NCI-H1417 (cell line): ENCODE measurements at regions not wholly inside any gene's neighbourhood (a gene's known extent, or its start where the extent isn't known, plus 50 kb on each side); places are given as distances from the start of the nearest gene placed in this dataset.

Source experiments
- DNase-seq, 3 experiments: peaks; one replicate each; lab custom pipeline; 2025; lab: John Stamatoyannopoulos, UW

DNA sequence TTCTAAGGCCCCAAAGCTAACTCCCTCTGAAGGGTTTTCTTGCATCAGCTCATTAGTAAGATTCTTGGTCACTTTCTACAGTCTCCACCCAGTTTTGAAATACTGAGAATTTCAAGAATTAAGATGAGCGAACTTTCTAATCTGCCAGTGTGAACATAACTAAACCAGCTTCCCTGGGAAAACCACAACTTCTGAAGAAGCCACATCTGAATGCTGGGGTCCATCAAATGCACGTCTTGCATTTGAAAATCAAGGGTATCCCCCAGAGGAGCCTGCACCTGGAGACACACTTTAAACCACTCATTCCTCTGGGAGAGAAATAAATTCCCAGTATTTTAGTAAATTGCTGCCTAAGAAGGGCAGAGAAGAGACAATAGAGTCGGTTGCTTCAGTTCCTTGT is 292.1 kb upstream of the CDH4 start:
- no peak for DNase-seq

DNA sequence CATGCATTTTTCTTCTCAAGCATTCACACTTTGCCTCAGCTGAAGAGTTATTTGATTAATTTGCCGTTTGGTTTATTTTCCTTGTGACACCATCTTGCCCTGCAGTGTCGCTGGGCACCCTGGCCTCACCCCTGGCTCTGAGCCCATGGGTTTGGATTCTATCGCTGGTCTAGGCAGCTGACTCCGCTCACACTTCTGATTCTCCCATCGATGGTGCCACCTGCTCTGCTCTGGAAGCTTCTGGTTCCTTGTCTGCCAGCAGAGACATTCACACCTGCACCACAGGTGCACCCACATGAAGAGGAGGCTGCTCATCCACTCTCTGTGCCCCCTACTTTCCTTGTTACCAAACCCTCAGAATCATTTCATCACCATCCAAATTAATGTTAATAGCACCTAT is 291.6 kb upstream of the CDH4 start:
- no peak for DNase-seq

GRCh38 chr20:60961551-60961950 is 290.5 kb upstream of the CDH4 start:
- DNase-seq: no peak

DNA sequence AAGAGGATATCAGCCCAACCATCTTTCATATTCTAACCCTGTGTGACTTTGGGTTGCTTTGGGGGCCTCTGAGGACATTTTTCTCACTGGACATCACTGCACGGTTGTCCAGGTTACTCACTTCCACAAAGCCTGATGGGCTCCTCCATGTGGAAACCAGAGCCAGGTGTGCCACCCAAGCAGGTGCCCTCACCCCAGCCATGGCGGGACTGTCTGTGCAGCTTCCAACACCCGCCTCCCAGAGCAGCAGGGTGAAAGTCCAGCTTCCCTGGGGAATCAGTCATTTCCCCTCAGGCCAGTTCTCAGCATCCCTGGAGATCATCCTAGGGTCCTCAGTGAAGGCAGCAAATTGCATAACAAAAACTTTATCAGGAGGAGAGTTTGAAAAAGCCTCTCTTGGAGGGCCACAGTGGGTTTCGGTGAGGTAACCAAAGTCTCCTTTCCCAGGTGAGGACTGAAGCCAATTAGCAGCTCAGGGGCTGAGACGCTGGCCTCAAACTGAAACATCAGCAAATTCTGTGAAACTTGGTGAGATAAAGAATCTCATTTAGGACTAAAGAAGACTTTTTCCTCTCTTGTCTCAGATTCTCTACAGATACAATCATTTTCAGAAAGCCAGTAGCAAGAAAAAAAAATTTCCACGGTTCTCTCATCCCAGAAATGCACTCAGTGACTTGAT is 289.6 kb upstream of the CDH4 start:
- DNase-seq: peak in 1 of 3 experiments; percentile 16

GRCh38 chr20:60963146-60963545 is 288.9 kb upstream of the CDH4 start:
- no peak for DNase-seq

DNA sequence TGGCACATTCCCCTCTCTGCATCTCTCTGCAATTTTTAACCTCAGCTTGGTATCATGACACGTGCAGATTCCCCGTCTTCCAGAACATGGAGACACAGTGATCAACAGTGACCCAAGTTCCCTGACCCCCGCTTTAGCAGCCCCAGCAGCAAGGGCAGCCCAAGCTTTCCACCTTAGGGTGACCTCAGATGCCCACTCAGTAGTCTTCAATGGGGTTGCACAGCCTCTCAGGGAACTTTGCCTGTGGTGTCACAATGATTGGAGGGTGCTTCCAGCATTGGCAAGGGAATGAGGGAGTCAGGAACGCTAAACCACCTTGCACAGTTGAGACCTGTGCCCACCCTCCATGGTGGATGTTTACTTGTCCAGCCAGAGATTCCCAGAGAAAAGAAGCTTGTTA is 287.1 kb upstream of the CDH4 start:
- DNase-seq: no peak

- DNase-seq: no peak
Observed at GRCh38 chr20:60966031-60966430, 286.0 kb upstream of the CDH4 start.

- DNase-seq: no peak
Observed at GRCh38 chr20:60966766-60967165, 285.3 kb upstream of the CDH4 start.

- DNase-seq: no peak
Observed at GRCh38 chr20:60967431-60968316, 284.4 kb upstream of the CDH4 start.

DNA sequence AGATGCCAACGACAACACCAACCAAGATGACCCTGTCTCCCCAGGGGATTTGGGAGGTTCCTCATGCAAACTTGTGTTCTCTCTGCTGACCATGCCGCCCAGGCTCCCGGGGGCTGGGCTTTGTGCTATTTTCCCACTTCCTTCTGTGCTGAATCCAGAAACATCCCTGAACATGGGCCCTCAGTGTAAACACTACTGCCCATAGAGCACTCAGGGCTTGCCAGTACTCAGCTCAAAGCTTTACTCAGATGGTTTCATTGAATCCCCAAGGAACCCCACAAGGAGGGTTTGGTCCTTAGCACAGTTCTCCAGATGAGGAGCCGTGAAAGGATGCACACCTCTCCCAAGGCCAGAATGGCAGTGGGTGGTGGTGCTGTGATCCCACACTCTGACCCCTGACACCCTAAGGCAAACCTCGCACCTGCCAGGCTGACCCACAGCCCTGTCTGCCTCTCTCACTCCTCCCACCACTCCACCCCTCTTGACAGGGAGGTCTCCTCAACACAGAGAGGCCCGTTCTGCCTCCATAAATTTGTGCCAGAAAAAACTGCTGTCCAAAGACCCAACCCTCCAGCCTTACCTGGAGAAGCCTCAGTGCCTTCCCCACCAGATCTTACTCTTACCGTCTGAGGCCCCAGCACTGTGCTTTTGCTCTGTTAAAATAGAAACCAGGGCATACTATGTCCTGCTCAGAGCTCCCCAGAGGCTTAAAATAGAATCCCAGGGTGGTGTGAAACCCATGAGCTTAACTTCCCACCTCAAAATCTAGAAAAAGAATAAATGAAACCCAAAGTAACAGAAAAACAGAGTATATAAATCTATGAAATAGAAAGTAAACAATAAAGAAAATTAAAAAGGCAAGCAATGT is 283.0 kb upstream of the CDH4 start:
- DNase-seq: no peak

DNA sequence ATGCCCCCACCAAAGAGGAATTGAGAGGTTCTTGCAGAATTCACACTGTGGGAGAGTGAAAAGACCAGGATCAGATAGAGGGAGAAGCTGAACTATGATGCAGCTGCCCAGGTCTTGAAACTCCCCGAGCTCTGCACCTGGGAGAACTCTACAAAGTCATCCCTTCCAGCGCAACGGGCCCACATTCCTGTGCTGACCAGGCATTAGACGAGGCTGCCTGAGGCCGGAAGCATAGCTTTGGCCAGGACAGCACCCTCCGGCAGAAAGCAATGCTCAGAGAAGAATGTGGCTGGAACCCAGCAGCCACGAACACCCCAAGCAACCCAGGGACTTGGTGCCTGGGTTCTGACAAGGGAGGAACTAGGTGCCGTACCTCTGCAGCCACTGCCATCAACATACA is 281.5 kb upstream of the CDH4 start:
- DNase-seq: no peak

- no peak for DNase-seq
Observed at GRCh38 chr20:60974022-60974421, 278.0 kb upstream of the CDH4 start.

GRCh38 chr20:60974441-60974945 is 277.6 kb upstream of the CDH4 start:
- no peak for DNase-seq

DNA sequence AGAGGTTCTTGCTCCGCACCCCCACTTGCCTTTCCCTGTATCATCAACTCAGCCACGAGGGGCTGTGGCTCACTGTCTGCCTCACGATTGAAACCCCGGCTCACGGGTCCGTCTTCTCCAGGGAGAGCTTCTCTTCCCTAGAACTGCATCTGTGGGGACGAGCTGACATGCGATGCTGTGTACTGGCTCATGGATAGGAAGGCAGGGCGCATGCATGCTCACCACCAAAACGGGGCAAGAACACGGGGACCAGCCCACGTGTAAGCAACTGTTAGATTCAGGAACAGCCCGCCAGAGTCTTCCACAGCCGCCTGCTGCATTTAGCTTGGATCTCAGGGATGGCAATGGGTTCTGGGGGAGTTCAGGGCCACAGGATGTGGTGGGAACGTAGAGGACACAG is 275.9 kb upstream of the CDH4 start:
- DNase-seq: no peak

DNA sequence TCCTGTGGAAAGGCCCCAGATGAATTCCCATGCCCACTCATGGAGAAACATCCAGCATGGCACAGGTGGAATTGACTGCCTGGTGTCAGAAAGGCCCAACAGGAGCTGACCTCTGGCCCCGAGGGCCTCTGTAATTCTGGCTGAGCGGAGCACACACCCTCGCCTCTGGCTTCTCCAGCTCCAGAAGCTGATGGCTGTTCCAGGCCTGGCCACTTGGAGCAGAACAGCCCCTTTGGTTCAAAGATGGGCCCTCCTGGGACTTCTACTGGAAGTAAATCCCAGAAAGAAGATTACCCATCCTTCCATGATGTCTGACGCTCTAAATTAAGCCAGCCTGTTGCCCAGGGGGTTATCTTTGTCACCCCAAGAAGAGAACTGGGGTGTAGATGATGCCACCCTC is 275.1 kb upstream of the CDH4 start:
- no peak for DNase-seq

DNA sequence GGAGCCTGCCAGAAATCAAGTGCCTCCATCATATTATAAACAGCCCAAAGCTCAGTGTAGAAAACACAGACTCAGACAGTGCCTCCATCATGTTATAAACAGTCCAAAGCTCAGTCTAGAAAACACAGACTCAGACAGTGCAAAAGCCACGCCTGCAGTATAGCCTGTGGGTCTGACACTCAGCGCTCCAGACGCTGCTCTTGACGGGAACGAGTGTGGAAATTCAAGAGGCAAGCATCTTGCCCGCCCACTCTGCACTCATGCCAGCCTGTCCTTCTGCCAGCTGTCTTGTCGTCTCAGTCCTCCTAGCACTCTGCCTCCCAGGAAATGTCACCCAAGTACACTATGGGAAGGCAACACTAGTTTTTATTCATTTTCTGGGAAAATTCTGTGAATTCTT is 274.2 kb upstream of the CDH4 start:
- DNase-seq: peak in 2 of 3 experiments; percentile 62 to 79

- DNase-seq: peak; percentile 85 to 99 (median 92)
Observed at GRCh38 chr20:60984666-60985065, 267.4 kb upstream of the CDH4 start.

GRCh38 chr20:60986506-60987156 is 265.4 kb upstream of the CDH4 start:
- no peak for DNase-seq

DNA sequence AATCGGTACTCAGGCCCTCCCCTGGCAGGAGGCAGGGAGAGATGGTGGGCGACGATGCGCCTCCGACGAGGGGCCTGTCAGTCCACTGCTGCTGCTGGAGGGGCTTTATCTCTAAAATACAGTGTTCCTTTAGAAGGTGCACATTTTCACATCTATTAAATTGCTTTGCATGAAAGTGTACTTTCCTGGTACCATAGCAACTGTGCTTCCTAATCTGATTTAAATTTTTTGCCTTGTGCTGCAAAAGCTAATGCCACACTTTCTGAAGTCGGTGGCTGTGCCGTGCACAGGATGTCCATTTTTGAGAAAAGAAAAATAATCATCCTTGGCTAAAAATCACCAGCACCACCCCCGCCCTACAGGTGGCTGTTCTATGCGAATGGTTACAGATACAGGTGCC is 262.0 kb upstream of the CDH4 start:
- DNase-seq: no peak

DNA sequence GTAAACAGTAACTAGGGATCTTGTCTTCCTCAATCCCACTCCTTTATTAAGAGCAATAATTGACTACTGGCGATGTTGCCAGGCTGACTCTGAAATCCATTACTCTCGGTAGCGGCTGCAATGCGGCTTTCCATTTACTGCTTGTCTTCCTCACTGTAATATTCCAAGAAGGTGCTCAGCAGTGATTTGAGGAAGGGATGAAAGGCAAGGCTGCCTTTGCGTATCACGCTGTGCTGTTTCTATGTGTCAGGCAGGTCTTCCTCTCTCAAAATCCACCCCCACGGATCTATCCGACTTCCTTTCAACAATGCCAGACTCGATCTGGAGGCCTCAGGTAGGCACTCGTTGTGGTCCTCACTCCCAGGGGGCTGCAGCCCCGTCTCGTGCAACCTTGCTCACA is 261.4 kb upstream of the CDH4 start:
- DNase-seq: peak in 1 of 3 experiments; percentile 54

DNA sequence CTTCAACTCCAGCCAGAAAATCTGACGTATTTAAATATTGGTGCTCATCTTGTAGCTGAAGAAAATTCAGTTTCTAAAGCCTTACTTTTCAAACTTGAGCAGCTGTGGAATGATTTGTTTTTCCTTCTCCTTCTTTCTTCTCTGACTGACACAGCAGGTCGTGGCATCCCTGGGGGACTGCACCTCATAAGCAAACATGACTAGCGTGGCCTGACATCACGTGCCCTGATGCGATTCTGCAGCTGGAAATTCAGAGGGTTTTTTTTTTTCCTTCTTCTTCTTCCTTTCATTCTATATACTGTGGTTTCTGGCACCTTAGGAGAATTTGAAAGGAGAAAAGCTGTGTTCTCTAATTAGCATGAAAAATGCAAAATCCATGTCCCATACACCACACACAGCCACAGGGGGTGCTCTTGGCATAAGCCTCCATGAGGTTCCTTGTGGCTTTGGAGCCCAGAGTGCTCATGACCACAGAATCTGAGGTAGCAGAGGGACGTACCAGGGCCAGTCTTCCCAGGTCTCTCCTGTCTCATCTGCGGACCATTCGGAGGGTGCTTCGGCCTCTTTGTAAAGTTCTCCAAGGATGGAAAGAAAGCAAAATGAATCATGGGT is 258.5 kb upstream of the CDH4 start:
- peak in 2 of 3 experiments; percentile 41 to 58 for DNase-seq
